ENCODE measurements at regions not wholly inside any gene's neighbourhood (a gene's known extent, or its start where the extent isn't known, plus 50 kb on each side); places are given as distances from the start of the nearest gene placed in this dataset.
"Not testable (repeated sequence)": the region's sequence is repeated elsewhere in the genome, so short reads cannot be mapped to it uniquely, and the experiment has no call there.

GRCh38 chr3:82382831-82383230 is 621.4 kb upstream of the GBE1 start:
- DNase-seq = no peak

GRCh38 chr3:82378392-82378791 is 616.9 kb upstream of the GBE1 start:
- no peak for DNase-seq

DNA sequence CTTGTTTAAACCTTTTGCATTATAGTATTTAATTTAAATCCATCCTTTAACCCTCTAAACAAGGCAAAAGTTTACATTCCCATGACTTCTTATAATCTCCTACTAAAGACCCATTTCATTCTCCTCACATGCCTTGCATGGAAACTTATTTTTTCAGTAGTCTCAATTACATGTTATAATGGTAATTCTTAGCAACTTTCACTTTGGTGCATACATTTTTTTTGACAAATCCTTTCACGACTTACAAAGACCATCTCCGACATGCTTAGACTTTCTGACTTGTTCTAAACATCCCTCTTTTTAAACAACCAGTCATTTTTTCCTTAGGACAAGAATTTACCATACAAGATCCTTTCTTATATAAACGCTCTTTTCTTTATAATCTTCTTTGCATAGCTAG is 615.4 kb upstream of the GBE1 start:
- DNase-seq = no peak

- DNase-seq = not testable (repeated sequence)
These were observed 612.4 kb upstream of the GBE1 start for GRCh38 chr3:82373833-82374232.

- no peak for DNase-seq
These were observed 603.4 kb upstream of the GBE1 start for GRCh38 chr3:82364827-82365226.

- no peak for DNase-seq
These were observed 601.7 kb upstream of the GBE1 start for GRCh38 chr3:82363131-82363530.

- DNase-seq = no peak
These were observed 593.8 kb upstream of the GBE1 start for GRCh38 chr3:82355228-82355627.

DNA sequence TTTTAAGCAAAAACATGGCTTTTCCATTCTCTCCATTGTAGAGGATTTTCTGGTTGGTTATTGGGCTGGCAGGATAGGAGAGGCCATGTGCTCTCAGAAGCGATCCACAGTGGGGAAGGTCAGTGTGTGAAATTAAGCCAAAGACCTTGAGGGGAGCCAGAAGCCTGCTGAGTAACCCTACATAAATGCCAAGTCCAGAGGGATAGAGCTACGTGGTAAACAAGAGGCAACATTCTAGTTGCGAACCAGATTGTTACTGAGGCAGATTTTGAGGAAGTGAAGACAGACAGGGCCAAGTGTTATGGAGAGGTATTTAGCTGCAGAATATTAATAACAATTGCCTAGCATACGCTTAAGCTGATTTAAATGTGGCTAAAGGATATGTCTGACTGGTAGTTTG is 592.8 kb upstream of the GBE1 start:
- no peak for DNase-seq

DNA sequence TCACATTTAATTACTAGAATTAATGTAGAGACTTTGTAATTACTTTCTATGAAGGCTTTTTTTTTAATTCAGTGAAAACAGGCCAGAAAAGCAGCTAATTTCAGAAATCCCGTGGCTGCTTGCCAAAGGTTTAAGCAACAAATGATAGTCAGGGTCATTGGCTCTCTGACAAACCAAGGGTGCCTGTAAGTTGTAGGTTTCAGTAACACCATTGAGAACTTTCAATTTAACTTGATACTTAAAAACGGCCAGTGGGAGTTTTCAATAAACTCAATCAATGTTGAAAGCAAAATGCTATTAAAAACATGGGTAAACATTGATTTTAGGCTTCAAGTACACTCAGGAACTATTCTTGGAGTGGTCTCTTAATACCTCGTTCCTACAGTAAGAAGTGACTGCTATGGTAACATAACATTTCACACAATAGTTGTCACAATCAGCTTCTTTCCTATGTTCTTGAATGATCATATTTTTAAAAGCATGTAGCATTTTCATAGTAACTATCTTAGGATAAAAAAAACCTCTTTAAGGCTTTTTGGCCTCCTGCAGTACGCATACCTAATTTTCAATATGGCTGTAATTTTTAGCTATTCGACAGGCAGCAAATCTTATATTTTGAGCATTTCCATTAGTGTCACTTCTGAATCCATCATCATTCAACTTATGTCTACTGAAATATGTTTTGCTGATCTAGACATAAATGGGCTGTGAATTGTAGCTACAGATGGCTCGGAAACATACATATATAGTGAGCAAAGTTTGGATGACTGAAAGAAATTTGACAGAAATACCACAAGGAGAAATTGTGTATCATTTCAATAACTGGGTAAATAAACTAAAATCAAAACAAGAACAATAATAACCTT is 592.1 kb upstream of the GBE1 start:
- no peak for DNase-seq

DNA sequence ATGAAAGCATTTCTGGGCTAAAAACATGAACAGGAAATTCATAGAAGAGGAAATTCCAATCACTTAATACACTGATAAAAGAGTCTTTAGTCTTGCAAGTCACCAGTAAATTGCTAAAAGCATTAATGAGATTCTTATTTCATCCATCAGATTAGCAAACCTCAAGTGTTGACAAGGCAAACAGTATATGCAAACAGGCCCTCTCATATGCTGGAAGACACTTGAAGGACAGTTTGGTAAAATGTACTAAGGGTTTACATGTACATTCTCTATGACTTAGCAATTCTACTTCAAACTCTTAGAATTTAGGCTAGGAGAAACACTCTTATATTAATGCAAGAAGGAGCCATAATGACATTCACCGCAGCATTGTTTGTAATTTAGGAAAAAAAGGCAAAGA is 586.1 kb upstream of the GBE1 start:
- DNase-seq = no peak

DNA sequence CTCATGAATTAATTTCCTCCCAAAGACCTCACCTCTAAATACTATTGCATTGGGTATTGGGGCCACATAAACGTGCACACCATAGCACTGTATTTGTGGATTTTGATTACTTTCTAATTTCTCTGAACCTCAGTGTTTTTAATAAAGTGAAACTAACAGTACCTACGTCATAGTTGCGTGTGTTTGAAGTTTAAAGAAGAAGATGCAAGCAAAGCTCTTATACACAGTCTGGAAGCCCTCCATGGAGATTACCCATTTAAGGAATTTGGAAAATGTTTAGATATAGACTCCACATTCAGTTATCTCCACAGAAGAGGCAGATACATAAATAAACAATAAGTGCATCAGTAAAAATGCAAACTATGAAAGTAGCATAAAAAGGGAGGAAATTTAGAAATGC is 581.1 kb upstream of the GBE1 start:
- DNase-seq = no peak

DNA sequence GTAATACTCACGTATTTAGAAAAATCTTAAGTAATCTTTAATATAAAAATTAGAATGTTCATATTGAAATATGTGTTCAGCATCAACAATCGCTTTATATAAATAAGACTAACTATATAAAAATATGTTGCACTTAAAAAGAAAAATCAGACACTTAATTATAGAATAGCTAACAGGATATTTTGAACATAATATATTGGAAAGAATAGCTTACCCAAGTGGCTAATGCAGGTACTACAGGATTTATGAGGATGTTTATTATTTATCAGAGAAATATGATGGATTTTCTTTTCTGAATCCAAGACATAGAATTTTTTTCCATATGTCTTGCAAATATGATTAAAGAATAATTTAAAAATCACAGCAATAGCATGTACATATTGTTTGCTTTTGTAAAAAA is 567.9 kb upstream of the GBE1 start:
- no peak for DNase-seq

- DNase-seq = no peak
These were observed 550.5 kb upstream of the GBE1 start for GRCh38 chr3:82311901-82312300.

- no peak for DNase-seq
These were observed 547.3 kb upstream of the GBE1 start for GRCh38 chr3:82308755-82309154.

DNA sequence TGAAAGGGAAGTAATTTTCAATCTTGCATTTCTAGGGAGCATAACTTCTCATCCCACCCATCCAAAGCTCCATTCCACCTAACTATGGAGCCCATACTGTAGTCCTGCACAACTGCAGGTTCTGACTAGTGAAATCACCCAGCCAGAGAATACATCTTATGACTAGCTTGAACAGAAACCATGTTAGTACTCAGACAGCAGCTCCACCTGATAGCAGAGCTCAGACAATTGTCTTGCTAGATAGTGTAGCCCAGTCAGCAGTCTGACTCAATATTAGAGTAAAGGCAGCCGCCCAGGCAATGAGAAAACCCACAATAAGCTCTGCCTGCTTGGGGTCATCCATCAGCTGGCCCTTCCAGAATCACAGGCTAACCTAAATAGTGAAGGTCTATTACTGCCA is 544.7 kb upstream of the GBE1 start:
- no peak for DNase-seq

- DNase-seq = no peak
These were observed 533.2 kb upstream of the GBE1 start for GRCh38 chr3:82294609-82295008.

GRCh38 chr3:82293867-82294266 is 532.4 kb upstream of the GBE1 start:
- DNase-seq = no peak

DNA sequence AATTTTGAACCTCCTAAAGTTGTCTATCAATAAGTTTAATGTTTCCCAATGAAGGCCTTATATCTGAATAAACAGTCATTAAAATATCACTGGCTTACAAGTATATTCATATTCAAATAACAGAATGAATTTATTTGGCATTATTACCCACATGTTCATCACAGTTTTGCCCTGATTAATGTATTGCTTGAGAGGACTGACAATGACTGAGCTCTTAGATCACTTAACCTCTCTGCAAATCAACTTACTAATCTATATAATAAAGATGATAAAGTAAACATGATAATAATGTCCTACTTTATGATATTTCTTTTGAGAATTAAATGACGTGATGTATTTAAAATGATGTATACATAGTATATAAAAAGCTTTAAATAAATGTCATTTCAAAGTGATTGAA is 532.0 kb upstream of the GBE1 start:
- DNase-seq = no peak

DNA sequence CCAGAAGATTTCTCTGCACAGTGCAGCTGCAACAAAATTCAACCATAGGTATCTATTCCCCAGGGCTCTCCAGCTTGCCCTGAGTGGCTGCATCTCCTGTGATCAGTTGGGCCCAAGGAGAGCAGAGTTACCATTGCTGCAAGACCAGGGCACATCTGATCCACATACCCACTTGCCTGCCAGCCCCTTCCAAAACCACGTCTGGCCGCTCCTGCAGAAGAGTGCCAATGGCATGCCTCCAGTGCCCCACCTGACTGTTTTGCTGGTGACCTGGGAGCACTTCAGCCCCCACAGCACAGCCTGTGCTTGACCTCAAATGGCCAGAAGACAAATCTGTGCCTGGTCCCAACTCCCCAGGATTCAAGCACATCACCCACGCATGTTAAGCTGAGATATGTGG is 526.1 kb upstream of the GBE1 start:
- DNase-seq = no peak

GRCh38 chr3:82281205-82281604 is 519.8 kb upstream of the GBE1 start:
- no peak for DNase-seq

GRCh38 chr3:82276992-82277391 is 515.5 kb upstream of the GBE1 start:
- DNase-seq = no peak

DNA sequence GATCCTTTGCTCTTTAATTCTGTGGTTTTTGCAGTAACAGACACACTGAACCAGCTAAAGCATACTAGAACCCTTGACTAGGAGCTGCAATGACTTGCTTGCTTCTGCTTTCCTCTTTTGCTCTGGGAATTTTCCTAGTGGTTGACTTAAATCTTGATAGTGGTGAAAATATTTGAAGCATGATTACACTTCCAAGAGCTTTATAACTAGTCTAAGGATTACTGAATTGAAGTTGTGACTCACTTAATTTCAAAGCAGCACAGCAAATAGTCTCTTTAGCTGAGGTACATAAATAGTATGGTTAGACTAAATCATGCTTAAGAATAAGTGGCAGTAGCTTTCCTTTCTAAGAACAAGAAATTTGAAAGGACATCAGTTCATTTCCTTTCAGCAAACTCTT is 513.5 kb upstream of the GBE1 start:
- no peak for DNase-seq

DNA sequence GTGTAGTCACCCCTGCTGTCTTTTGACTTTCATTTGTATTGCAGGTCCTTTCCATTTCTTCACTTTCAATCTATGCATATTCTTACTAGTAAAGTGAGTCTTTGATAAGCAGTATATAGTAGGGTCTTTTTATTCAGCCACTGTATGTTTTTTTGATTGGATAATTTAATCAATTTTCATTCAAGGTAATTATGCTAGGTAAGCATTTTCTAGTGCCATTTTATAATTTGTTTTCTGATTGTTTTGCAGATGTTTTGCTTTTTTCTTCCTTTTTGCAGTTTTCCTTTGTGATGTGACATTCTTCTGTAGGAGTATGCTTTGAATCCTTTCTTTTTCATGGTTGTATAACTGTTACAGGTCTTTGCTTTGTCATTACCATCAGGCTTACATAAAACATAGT is 504.3 kb upstream of the GBE1 start:
- DNase-seq = no peak

DNA sequence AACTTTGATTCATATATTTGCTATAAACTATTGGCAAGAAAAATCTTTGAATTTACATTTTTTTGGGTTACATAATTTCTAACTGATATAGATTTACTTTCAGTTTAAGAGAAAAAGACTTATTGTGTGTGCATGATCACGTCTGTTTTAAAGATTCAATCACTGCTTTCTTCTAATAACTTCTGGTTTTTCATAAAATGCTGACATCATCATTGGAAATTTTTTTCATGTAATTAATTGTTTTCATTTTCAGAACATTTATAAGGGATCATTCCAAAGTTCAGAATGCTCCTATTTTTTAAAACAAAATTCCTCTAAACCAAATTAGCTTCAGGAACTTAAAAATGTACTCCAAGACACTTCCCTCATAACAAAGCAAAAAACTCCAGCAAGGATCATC is 500.7 kb upstream of the GBE1 start:
- DNase-seq = no peak

DNA sequence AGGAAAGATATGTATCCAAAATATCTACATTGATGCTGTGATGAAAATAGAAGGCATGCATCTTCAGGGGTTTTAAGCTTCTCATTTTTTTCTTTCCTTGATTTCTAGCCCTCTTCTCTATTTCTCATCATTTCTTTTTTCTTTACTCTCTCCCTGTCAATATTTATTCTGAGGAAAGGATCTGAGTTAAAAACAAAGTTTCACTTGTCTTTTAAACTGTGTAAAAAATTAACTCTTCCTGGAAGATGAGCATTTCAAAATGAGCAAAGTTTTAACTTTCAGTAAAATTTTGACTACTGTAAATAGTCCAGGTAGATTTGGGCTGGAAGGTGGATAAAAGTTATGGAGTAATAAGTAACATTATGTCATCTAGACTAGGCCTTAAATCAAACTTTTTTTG is 500.2 kb upstream of the GBE1 start:
- no peak for DNase-seq
